Loucy (cell line): ENCODE measurements at regions not wholly inside any gene's neighbourhood (a gene's known extent, or its start where the extent isn't known, plus 50 kb on each side); places are given as distances from the start of the nearest gene placed in this dataset.

Experiments used
- H2AFZ ChIP-seq: fragments of 200-600 bp; sonication (generic); 2 replicates; pipeline ENCODE4 v1.6.0; 2016; ENCODE audit warnings: antibody characterized with exemption, mild to moderate bottlenecking, low read length, moderate library complexity
- H3F3A ChIP-seq: fragments of 200-600 bp; 2 replicates; pipeline ENCODE4 v1.6.0; 2016; ENCODE audit warnings: antibody characterized with exemption, low read depth, mild to moderate bottlenecking
- H3K27me3 ChIP-seq: fragments of 200-600 bp; sonication (generic); 2 replicates; pipeline ENCODE4 v1.6.1; 2014; ENCODE audit warnings: low read length, mild to moderate bottlenecking; ENCODE audit not compliant: insufficient read depth, poor library complexity, severe bottlenecking
- H3K36me3 ChIP-seq: fragments of 200-600 bp; sonication (generic); 2 replicates; pipeline ENCODE4 v1.6.1; 2016; ENCODE audit warnings: low read length; ENCODE audit not compliant: insufficient read depth
- H3K4me1 ChIP-seq: fragments of 200-600 bp; sonication (generic); 2 replicates; pipeline ENCODE4 v1.5.1; 2014; ENCODE audit warnings: low read length, mild to moderate bottlenecking; ENCODE audit not compliant: insufficient read depth, poor library complexity, severe bottlenecking
- H3K4me2 ChIP-seq: fragments of 200-600 bp; sonication (generic); 2 replicates; pipeline ENCODE4 v1.6.0; 2014; ENCODE audit warnings: antibody characterized with exemption, low read length, low read depth, mild to moderate bottlenecking; ENCODE audit not compliant: poor library complexity, severe bottlenecking
- H3K4me3 ChIP-seq: fragments of 200-600 bp; sonication (generic); 2 replicates; pipeline ENCODE4 v1.5.1; 2014; ENCODE audit warnings: low read length, mild to moderate bottlenecking, mixed read lengths; ENCODE audit not compliant: poor library complexity, severe bottlenecking
- H3K79me2 ChIP-seq: fragments of 200-600 bp; sonication (generic); 2 replicates; pipeline ENCODE4 v1.6.1; 2014; ENCODE audit warnings: low read length; ENCODE audit not compliant: insufficient read depth
- H3K9ac ChIP-seq: fragments of 200-600 bp; sonication (generic); 2 replicates; pipeline ENCODE4 v1.6.0; 2014; ENCODE audit warnings: mild to moderate bottlenecking, low read depth, low read length, moderate library complexity; ENCODE audit not compliant: poor library complexity, severe bottlenecking
- H3K9me2 ChIP-seq: fragments of 200-600 bp; sonication (generic); replicated peaks from 2 replicates; pipeline ENCODE4 v1.6.1; 2016; ENCODE audit warnings: low read depth, low read length, mixed read lengths
- H3K9me3 ChIP-seq: fragments of 200-600 bp; sonication (generic); 2 replicates; pipeline ENCODE4 v1.6.1; 2014; ENCODE audit warnings: mild to moderate bottlenecking, antibody characterized with exemption, low read length, low read depth; ENCODE audit not compliant: insufficient read depth
- H4K20me1 ChIP-seq: fragments of 200-600 bp; sonication (generic); 2 replicates; pipeline ENCODE4 v1.6.0; 2014; ENCODE audit warnings: antibody characterized with exemption, low read length, mild to moderate bottlenecking; ENCODE audit not compliant: insufficient read depth, poor library complexity, severe bottlenecking
- CTCF ChIP-seq: fragments of 200-600 bp; sonication (generic); conservative IDR thresholded peaks from 2 replicates; pipeline ENCODE4 v1.5.1; 2014; ENCODE audit warnings: mild to moderate bottlenecking, antibody characterized with exemption, low read length
- EZH2phosphoT487 ChIP-seq: fragments of 200-600 bp; IDR thresholded peaks from 2 replicates; pipeline ENCODE4 v1.6.1; 2018; ENCODE audit warnings: antibody characterized with exemption, mild to moderate bottlenecking, moderate library complexity, borderline replicate concordance

GRCh38 chr4:160495356-160495755, 1392.5 kb downstream of the RAPGEF2 start:
- H3K9ac ChIP-seq = no peak overlapping the region
- no peaks in the 10 kb centered on the region for H3K27me3 ChIP-seq
- H3K79me2 ChIP-seq = no peaks in the 10 kb centered on the region
- H4K20me1 ChIP-seq = no peaks in the 10 kb centered on the region
- no peak overlapping the region for H3K4me2 ChIP-seq
- H3K9me3 ChIP-seq = no peaks in the 10 kb centered on the region
- no peak overlapping the region for H2AFZ ChIP-seq
- no peak for TF ChIP-seq EZH2phosphoT487
- TF ChIP-seq CTCF = no peak
- no peak overlapping the region for H3K4me3 ChIP-seq
- no peaks in the 10 kb centered on the region for H3F3A ChIP-seq
- no peaks in the 10 kb centered on the region for H3K4me1 ChIP-seq
- no peaks in the 10 kb centered on the region for H3K9me2 ChIP-seq
- H3K36me3 ChIP-seq = no peaks in the 10 kb centered on the region

DNA sequence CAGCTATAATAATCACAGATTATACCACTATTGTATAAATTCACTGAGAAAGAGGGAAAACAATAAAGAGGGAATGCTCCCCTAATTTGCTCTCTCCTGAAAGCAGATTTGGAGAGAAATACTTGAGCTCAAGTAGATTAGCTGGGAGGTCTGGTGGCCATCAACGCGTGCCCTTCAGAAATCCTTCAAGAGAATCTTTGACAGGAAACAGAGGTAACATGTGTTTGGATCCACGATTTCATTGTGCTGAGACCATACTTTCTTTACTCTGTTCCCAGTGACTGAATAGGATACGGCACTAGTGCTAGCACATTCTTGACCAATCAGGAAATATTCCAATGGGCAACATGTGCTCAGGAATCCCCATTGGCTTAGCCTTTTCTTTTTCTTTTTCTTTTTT, 1395.3 kb downstream of the RAPGEF2 start:
- Histone ChIP-seq H3K36me3 (no peaks in the 10 kb centered on the region), H2AFZ (no peak overlapping the region)
- TF ChIP-seq EZH2phosphoT487 = no peak
- no peak for TF ChIP-seq CTCF

GRCh38 chr4:160505724-160506123, 1402.8 kb downstream of the RAPGEF2 start:
- no peak overlapping the region for H2AFZ ChIP-seq
- no peaks in the 10 kb centered on the region for H3K79me2 ChIP-seq
- no peak overlapping the region for H3K9ac ChIP-seq
- no peaks in the 10 kb centered on the region for H3K27me3 ChIP-seq
- no peak overlapping the region for H3K4me3 ChIP-seq
- no peaks in the 10 kb centered on the region for H4K20me1 ChIP-seq
- H3K9me3 ChIP-seq = no peaks in the 10 kb centered on the region
- no peaks in the 10 kb centered on the region for H3K36me3 ChIP-seq
- no peak for TF ChIP-seq EZH2phosphoT487
- H3F3A ChIP-seq = no peaks in the 10 kb centered on the region
- no peaks in the 10 kb centered on the region for H3K9me2 ChIP-seq
- H3K4me1 ChIP-seq = no peaks in the 10 kb centered on the region
- no peak overlapping the region for H3K4me2 ChIP-seq

More for the DNA sequence above, 1395.3 kb downstream of the RAPGEF2 start:
- no peaks in the 10 kb centered on the region for H3K27me3 ChIP-seq
- no peaks in the 10 kb centered on the region for H3K79me2 ChIP-seq
- no peaks in the 10 kb centered on the region for H3K4me1 ChIP-seq
- no peaks in the 10 kb centered on the region for H3K9me3 ChIP-seq
- H3K4me3 ChIP-seq = no peak overlapping the region
- H3K4me2 ChIP-seq = no peak overlapping the region
- H3K9ac ChIP-seq = no peak overlapping the region
- no peaks in the 10 kb centered on the region for H4K20me1 ChIP-seq
- H3K9me2 ChIP-seq = no peaks in the 10 kb centered on the region
- H3F3A ChIP-seq = no peaks in the 10 kb centered on the region

DNA sequence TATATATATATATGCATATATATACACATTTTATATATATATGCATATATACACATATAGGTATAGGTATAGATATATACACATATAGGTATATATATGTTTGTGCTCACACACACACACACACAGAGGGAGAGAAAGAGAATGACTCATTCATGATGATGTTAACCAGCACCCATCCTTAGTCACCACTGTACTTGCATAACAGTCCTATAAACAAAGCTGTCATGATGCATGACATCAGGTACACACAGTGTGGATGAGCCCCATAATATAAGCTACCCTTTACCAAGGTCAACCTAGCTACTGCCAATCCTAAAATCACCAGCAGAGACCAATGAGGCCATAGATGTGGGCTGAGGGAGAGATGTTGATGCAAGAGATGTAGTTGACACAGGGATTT, 1408.0 kb downstream of the RAPGEF2 start:
- Histone ChIP-seq H4K20me1 (no peaks in the 10 kb centered on the region), H3K4me1 (no peaks in the 10 kb centered on the region), H2AFZ (no peak overlapping the region), H3K9ac (no peak overlapping the region), H3K4me3 (no peak overlapping the region), H3K4me2 (no peak overlapping the region), H3K36me3 (no peaks in the 10 kb centered on the region), H3K79me2 (no peaks in the 10 kb centered on the region), H3K9me2 (no peaks in the 10 kb centered on the region), H3F3A (no peaks in the 10 kb centered on the region), H3K9me3 (no peaks in the 10 kb centered on the region), H3K27me3 (no peaks in the 10 kb centered on the region)
- TF ChIP-seq EZH2phosphoT487 (no peak), CTCF (no peak)
